ENCODE measurements at regions not wholly inside any gene's neighbourhood (a gene's known extent, or its start where the extent isn't known, plus 50 kb on each side); places are given as distances from the start of the nearest gene placed in this dataset.

GRCh38 chr1:184843732-184844495 lies 89.3 kb upstream of the EDEM3 start:
- Mint-ChIP-seq H3K27me3 (ENCODE audit: low read depth) (no peaks in the 10 kb centered on the region), H3K4me1 (0 out of 2 replicates have a peak, but pooled peaks cover 8% of the 10 kb centered on the region), H3K36me3 (no peaks in the 10 kb centered on the region), H3K4me3 (no peak overlapping the region), H3K27ac (no peak overlapping the region), H3K9me3 (0 out of 2 replicates have a peak, but pooled peaks cover 6% of the 10 kb centered on the region)
- no peak for TF ChIP-seq ZNF396 (CRISPR knock-in tag; IDR thresholded peaks at IDR 0.05; ENCODE audit: borderline replicate concordance)
- TF ChIP-seq TCF7 (CRISPR knock-in tag; IDR thresholded peaks at IDR 0.05; ENCODE audit: low read depth): no peak
- no peak for TF ChIP-seq NFE2L1 (CRISPR knock-in tag; IDR thresholded peaks at IDR 0.05)
- no peak for TF ChIP-seq CBFB (CRISPR knock-in tag; IDR thresholded peaks at IDR 0.05; ENCODE audit: low read depth)
- TF ChIP-seq RORB (CRISPR knock-in tag; IDR thresholded peaks at IDR 0.05): no peak
- TF ChIP-seq ZNF425 (CRISPR knock-in tag; conservative IDR thresholded peaks at IDR 0.05): no peak
- no peak for TF ChIP-seq ZNF317 (CRISPR knock-in tag; IDR thresholded peaks at IDR 0.05; ENCODE audit: borderline replicate concordance, low read depth)
- no peak for TF ChIP-seq USF1 (CRISPR knock-in tag; IDR thresholded peaks at IDR 0.05)
- no peak for TF ChIP-seq ZNF121 (CRISPR knock-in tag; IDR thresholded peaks at IDR 0.05)
- no peak for TF ChIP-seq PREB (CRISPR knock-in tag; IDR thresholded peaks at IDR 0.05; ENCODE audit: borderline replicate concordance)
- no peak for TF ChIP-seq ZMAT4 (CRISPR knock-in tag; IDR thresholded peaks at IDR 0.05)
- no peak for TF ChIP-seq TEAD1 (CRISPR knock-in tag; IDR thresholded peaks at IDR 0.05)
- no peak for TF ChIP-seq ARID4B (CRISPR knock-in tag; IDR thresholded peaks at IDR 0.05; ENCODE audit: borderline replicate concordance)
- TF ChIP-seq TEAD4 (CRISPR knock-in tag; IDR thresholded peaks at IDR 0.05): no peak
- no peak for TF ChIP-seq E2F4 (CRISPR knock-in tag; IDR thresholded peaks at IDR 0.05; ENCODE audit: borderline replicate concordance, low read depth)
- TF ChIP-seq USF2 (CRISPR knock-in tag; IDR thresholded peaks at IDR 0.05): no peak
- ATAC-seq: no peak
- ChIA-PET CTCF (no interaction called here), POLR2A (no interaction called here)
- DNase-seq (ENCODE audit: low spot score): no peak

All from WTC11 (cell line).